ENCODE measurements at regions not wholly inside any gene's neighbourhood (a gene's known extent, or its start where the extent isn't known, plus 50 kb on each side); places are given as distances from the start of the nearest gene placed in this dataset.

- no peak overlapping the region for H3K27ac ChIP-seq (ENCODE audit: low read depth in 1 of 2, low read length in 2 of 2)
Measured at GRCh38 chrX:116243039-116243438, 72.5 kb downstream of the AGTR2 start.

GRCh38 chrX:116246261-116246660 lies 75.7 kb downstream of the AGTR2 start:
- TF ChIP-seq CTCF (IDR thresholded peaks at IDR 0.05) = no peak
- Mint-ChIP-seq H3K36me3 (no peaks in the 10 kb centered on the region), H3K4me1 (no peaks in the 10 kb centered on the region), H3K9me3 (peaks cover 5 to 31% (median 12%) of the 10 kb centered on the region in 7 donors), H3K4me3 (no peak overlapping the region), H3K27ac (no peak overlapping the region), H3K27me3 (ENCODE audit: low read depth in 3 of 3) (peaks cover 0 to 2% (median 0%) of the 10 kb centered on the region in 3 donors)
- Histone ChIP-seq H3K9me3 (replicated peaks in 1 of 2; ENCODE audit: control insufficient read depth in 1 of 2, insufficient read depth in 1 of 2, low read length in 2 of 2) (no peaks in the 10 kb centered on the region), H3K79me2 (ENCODE audit: insufficient read depth, low read length) (no peaks in the 10 kb centered on the region), H3K27ac (ENCODE audit: low read depth in 1 of 2, low read length in 2 of 2) (no peak overlapping the region), H3K4me2 (replicated peaks; ENCODE audit: extremely low read depth, low read length, poor library complexity, severe bottlenecking) (no peak overlapping the region), H3K4me3 (replicated peaks in 1 of 3; ENCODE audit: low read depth in 2 of 3, low read length in 3 of 3) (no peak overlapping the region), H3K4me1 (ENCODE audit: control insufficient read depth in 1 of 2, insufficient read depth in 2 of 2, low read length in 2 of 2) (no peaks in the 10 kb centered on the region), H2AFZ (ENCODE audit: insufficient read depth, low read depth, low read length, poor library complexity, severe bottlenecking) (no peak overlapping the region), H4K20me1 (ENCODE audit: insufficient read depth, low read length) (no peaks in the 10 kb centered on the region), H3K9ac (ENCODE audit: insufficient read depth, low read length, poor library complexity, severe bottlenecking) (no peak overlapping the region), H3K27me3 (ENCODE audit: control insufficient read depth in 2 of 2, insufficient read depth in 2 of 2, low read length in 2 of 2) (no peaks in the 10 kb centered on the region), H3K36me3 (replicated peaks in 1 of 2; ENCODE audit: control insufficient read depth in 1 of 2, insufficient read depth in 2 of 2, low read length in 2 of 2) (no peaks in the 10 kb centered on the region)
- intact Hi-C loops (cut with micrococcal nuclease) = no loop called here
- no peak for DNase-seq
- WGBS (ENCODE audit: insufficient coverage) = no CpG with 5 or more reads among the region's 2 CpGs

More at GRCh38 chrX:116243039-116243438, 72.5 kb downstream of the AGTR2 start:
- Histone ChIP-seq H4K20me1 (ENCODE audit: insufficient read depth, low read length) (no peaks in the 10 kb centered on the region), H3K4me2 (replicated peaks; ENCODE audit: extremely low read depth, low read length, poor library complexity, severe bottlenecking) (no peak overlapping the region), H3K79me2 (ENCODE audit: insufficient read depth, low read length) (no peaks in the 10 kb centered on the region), H3K9ac (ENCODE audit: insufficient read depth, low read length, poor library complexity, severe bottlenecking) (no peak overlapping the region), H3K4me3 (replicated peaks in 1 of 3; ENCODE audit: low read depth in 2 of 3, low read length in 3 of 3) (no peak overlapping the region), H3K4me1 (ENCODE audit: control insufficient read depth in 1 of 2, insufficient read depth in 2 of 2, low read length in 2 of 2) (no peaks in the 10 kb centered on the region), H3K36me3 (replicated peaks in 1 of 2; ENCODE audit: control insufficient read depth in 1 of 2, insufficient read depth in 2 of 2, low read length in 2 of 2) (no peaks in the 10 kb centered on the region), H3K27me3 (ENCODE audit: control insufficient read depth in 2 of 2, insufficient read depth in 2 of 2, low read length in 2 of 2) (no peaks in the 10 kb centered on the region), H3K9me3 (replicated peaks in 1 of 2; ENCODE audit: control insufficient read depth in 1 of 2, insufficient read depth in 1 of 2, low read length in 2 of 2) (no peaks in the 10 kb centered on the region), H2AFZ (ENCODE audit: insufficient read depth, low read depth, low read length, poor library complexity, severe bottlenecking) (no peak overlapping the region)
- peaks cover 0 to 2% (median 0%) of the 10 kb centered on the region in 3 donors for H3K27me3 Mint-ChIP-seq (ENCODE audit: low read depth in 3 of 3)
- intact Hi-C loops (cut with micrococcal nuclease) = no loop called here
- DNase-seq = no peak
- TF ChIP-seq CTCF (IDR thresholded peaks at IDR 0.05) = no peak
- peaks cover 0 to 12% (median 5%) of the 10 kb centered on the region in 7 donors for H3K9me3 Mint-ChIP-seq
- peak overlapping the region in 1 of 7 donors; percentile 5 for H3K27ac Mint-ChIP-seq
- no peaks in the 10 kb centered on the region for H3K36me3 Mint-ChIP-seq
- no peak overlapping the region for H3K4me3 Mint-ChIP-seq
- H3K4me1 Mint-ChIP-seq = no peaks in the 10 kb centered on the region

All from CD14-positive monocyte (primary cell).